ENCODE measurements at regions not wholly inside any gene's neighbourhood (a gene's known extent, or its start where the extent isn't known, plus 50 kb on each side); places are given as distances from the start of the nearest gene placed in this dataset.
"Not testable (repeated sequence)": the region's sequence is repeated elsewhere in the genome, so short reads cannot be mapped to it uniquely, and the experiment has no call there.

GRCh38 chr6:58198301-58198700 is 880.9 kb downstream of the PRIM2 start:
- peak; percentile 85 for ATAC-seq
- no peak for TF ChIP-seq BACH2 (CRISPR knock-in tag; IDR thresholded peaks at IDR 0.05; ENCODE audit: borderline replicate concordance)
- TF ChIP-seq ZFP3 (CRISPR knock-in tag; IDR thresholded peaks at IDR 0.05), result no peak
- no peak for TF ChIP-seq ARNTL (CRISPR knock-in tag; IDR thresholded peaks at IDR 0.05; ENCODE audit: borderline replicate concordance, low read depth)
- no peak for TF ChIP-seq TCF4 (CRISPR knock-in tag; IDR thresholded peaks at IDR 0.05; ENCODE audit: borderline replicate concordance)
- TF ChIP-seq ZFP30 (CRISPR knock-in tag; IDR thresholded peaks at IDR 0.05), result no peak

GRCh38 chr6:58237124-58237523 is 919.7 kb downstream of the PRIM2 start:
- not testable (repeated sequence) for ATAC-seq

- not testable (repeated sequence) for ATAC-seq
Observed at GRCh38 chr6:58238421-58238820, 921.0 kb downstream of the PRIM2 start.

GRCh38 chr6:58257625-58258024 is 940.2 kb downstream of the PRIM2 start:
- not testable (repeated sequence) for ATAC-seq

- TF ChIP-seq SNAI2 (CRISPR knock-in tag; IDR thresholded peaks at IDR 0.05) (no peak), PPARA (CRISPR knock-in tag; IDR thresholded peaks at IDR 0.05; ENCODE audit: borderline replicate concordance) (no peak), ZFP3 (CRISPR knock-in tag; IDR thresholded peaks at IDR 0.05) (no peak), ZNF8 (CRISPR knock-in tag; IDR thresholded peaks at IDR 0.05) (no peak), TOX (CRISPR knock-in tag; IDR thresholded peaks at IDR 0.05; ENCODE audit: borderline replicate concordance) (no peak), POU6F1 (CRISPR knock-in tag; IDR thresholded peaks at IDR 0.05; ENCODE audit: borderline replicate concordance, low read depth) (no peak), CREB5 (CRISPR knock-in tag; IDR thresholded peaks at IDR 0.05; ENCODE audit: low read depth) (no peak), ZNF70 (CRISPR knock-in tag; IDR thresholded peaks at IDR 0.05) (no peak), ISL1 (CRISPR knock-in tag; IDR thresholded peaks at IDR 0.05) (no peak), TCF4 (CRISPR knock-in tag; IDR thresholded peaks at IDR 0.05; ENCODE audit: borderline replicate concordance) (no peak), ZC3H10 (CRISPR knock-in tag; IDR thresholded peaks at IDR 0.05) (no peak), ZNF565 (CRISPR knock-in tag; conservative IDR thresholded peaks at IDR 0.05; ENCODE audit: low read depth) (no peak), OSR1 (CRISPR knock-in tag; IDR thresholded peaks at IDR 0.05) (no peak), RARB (CRISPR knock-in tag; IDR thresholded peaks at IDR 0.05) (no peak), ZFP30 (CRISPR knock-in tag; IDR thresholded peaks at IDR 0.05) (no peak), CSRNP3 (CRISPR knock-in tag; IDR thresholded peaks at IDR 0.05) (no peak), GLIS3 (CRISPR knock-in tag; IDR thresholded peaks at IDR 0.05) (no peak), ESRRG (CRISPR knock-in tag; IDR thresholded peaks at IDR 0.05) (no peak), PATZ1 (CRISPR knock-in tag; IDR thresholded peaks at IDR 0.05; ENCODE audit: borderline replicate concordance) (no peak), ARNTL (CRISPR knock-in tag; IDR thresholded peaks at IDR 0.05; ENCODE audit: borderline replicate concordance, low read depth) (no peak)
- ATAC-seq, result no peak
Observed at GRCh38 chr6:58290177-58290576, 972.7 kb downstream of the PRIM2 start.

- ATAC-seq, result not testable (repeated sequence)
Observed at GRCh38 chr6:58291319-58291718, 973.9 kb downstream of the PRIM2 start.

- not testable (repeated sequence) for ATAC-seq
Observed at GRCh38 chr6:58307901-58308300, 990.5 kb downstream of the PRIM2 start.

- ATAC-seq, result not testable (repeated sequence)
Observed at GRCh38 chr6:58332108-58332507, 1014.7 kb downstream of the PRIM2 start.

GRCh38 chr6:58342287-58342686 is 1024.9 kb downstream of the PRIM2 start:
- ATAC-seq, result not testable (repeated sequence)

- not testable (repeated sequence) for ATAC-seq
Observed at GRCh38 chr6:58347534-58347933, 1030.1 kb downstream of the PRIM2 start.

GRCh38 chr6:58351619-58352018 is 1034.2 kb downstream of the PRIM2 start:
- ATAC-seq, result not testable (repeated sequence)

All from SK-N-SH treated with all-trans-retinoic acid at 6 μM for 48 hours (cell line).